ENCODE measurements at regions not wholly inside any gene's neighbourhood (a gene's known extent, or its start where the extent isn't known, plus 50 kb on each side); places are given as distances from the start of the nearest gene placed in this dataset.

DNA sequence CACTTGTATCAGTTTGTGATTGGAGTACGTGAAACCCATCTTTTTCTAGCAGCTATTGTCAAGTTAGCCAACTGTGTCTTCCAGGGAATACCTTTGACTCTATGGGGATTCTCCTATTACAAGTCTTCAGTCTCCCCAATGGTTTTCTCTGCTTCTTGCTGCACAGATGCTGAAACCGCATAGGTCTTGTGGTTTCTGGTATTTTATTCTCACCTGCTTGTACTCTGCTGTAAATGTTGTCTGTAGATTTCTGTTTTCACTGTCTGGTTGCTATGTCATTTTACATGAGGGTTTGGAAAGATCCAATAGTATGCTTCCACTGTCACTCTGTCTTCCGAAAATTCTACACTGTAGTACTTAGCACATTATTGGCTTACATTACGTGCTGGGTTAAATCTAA, 1196.9 kb upstream of the C9orf72 start:
- TF ChIP-seq, protein P1, sequence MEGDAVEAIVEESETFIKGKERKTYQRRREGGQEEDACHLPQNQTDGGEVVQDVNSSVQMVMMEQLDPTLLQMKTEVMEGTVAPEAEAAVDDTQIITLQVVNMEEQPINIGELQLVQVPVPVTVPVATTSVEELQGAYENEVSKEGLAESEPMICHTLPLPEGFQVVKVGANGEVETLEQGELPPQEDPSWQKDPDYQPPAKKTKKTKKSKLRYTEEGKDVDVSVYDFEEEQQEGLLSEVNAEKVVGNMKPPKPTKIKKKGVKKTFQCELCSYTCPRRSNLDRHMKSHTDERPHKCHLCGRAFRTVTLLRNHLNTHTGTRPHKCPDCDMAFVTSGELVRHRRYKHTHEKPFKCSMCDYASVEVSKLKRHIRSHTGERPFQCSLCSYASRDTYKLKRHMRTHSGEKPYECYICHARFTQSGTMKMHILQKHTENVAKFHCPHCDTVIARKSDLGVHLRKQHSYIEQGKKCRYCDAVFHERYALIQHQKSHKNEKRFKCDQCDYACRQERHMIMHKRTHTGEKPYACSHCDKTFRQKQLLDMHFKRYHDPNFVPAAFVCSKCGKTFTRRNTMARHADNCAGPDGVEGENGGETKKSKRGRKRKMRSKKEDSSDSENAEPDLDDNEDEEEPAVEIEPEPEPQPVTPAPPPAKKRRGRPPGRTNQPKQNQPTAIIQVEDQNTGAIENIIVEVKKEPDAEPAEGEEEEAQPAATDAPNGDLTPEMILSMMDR (IDR thresholded peaks at IDR 0.05): no peak
- TF ChIP-seq POLR2A (IDR thresholded peaks at IDR 0.05): no peak

Data from right lobe of liver (tissue), 4 donors.